Ecto neural progenitor cell (in vitro differentiated cells): ENCODE measurements at regions not wholly inside any gene's neighbourhood (a gene's known extent, or its start where the extent isn't known, plus 50 kb on each side); places are given as distances from the start of the nearest gene placed in this dataset.
"Not testable (repeated sequence)": the region's sequence is repeated elsewhere in the genome, so short reads cannot be mapped to it uniquely, and the experiment has no call there.

ENCODE experiments used
- DNase-seq: peaks from one replicate; pipeline ENCODE4 v3.0.0-alpha.2; 2018; ENCODE audit warnings: low spot score

GRCh38 chr3:32042867-32043266 is 61.3 kb downstream of the ZNF860 start:
- not testable (repeated sequence) for DNase-seq

- DNase-seq = peak; percentile 46
These were observed 61.1 kb upstream of the GPD1L start for GRCh38 chr3:32045091-32045915.

DNA sequence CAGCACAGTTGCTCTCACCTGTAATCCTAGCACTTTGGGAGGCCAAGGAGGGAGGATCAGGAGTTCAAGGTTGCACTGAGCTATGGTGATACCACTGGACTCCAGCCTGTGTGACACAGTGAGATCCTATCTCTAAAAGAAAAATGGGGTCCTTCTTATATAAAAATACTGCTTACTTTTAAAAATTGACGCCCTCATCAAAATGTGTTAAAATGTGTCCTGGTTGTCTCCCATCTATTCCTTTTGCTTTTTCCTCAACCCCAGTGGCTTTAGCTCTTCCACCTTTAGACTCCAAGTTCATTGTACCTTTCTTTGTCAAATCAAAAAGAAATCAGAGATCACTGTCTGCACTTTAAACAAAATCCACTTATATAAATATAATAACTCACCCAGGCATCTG is 60.3 kb upstream of the GPD1L start:
- no peak for DNase-seq

DNA sequence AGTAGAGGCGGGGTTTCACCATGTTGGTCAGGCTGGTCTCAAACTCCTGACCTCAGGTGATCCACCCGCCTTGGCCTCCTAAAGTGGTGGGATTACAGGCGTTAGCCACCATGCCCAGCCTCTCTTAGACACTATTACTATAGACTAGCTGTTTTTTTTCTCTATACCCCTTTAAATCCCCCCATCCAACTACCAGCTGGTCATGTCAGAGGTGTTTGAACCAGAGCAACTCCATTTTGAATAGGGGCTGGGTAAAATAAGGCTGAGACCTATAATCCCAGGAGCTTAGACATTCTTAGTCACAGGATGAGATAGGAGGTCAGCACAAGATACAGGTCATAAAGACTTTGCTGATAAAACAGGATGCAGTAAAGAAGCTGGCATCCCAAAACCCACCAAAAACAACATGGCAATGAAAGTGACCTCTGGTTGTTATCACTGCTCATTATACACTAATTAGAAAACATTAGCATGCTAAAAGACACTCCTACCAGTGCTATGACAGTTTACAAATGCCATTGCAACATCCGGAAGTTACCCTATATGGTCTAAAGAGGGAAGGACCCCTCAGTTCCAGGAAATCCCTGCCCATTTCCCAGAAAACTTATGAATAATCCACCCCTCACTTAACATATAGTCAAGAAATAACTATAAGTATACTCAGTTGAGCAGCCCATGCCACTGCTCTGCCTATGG is 57.8 kb upstream of the GPD1L start:
- no peak for DNase-seq

DNA sequence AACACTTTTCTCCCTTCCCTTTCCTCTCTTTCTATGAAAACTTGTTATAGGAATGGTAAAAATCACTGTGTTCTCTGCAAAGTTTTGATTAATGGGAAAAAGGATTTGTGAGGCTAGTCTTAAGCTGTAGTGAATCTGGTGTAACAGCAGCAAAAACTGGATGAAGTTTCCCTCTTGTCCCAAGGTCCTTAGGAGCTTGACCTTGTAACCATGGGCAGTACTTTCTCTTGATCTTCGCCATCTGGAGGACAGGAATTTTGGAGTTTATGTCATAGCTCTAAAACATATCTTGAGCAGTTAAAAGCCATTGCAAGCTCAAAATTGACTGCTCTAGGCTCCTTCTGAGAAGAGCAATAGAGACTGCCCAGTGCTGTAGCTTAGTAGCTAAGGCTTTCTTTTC is 56.5 kb upstream of the GPD1L start:
- no peak for DNase-seq

GRCh38 chr3:32052230-32052629 is 54.2 kb upstream of the GPD1L start:
- not testable (repeated sequence) for DNase-seq

DNA sequence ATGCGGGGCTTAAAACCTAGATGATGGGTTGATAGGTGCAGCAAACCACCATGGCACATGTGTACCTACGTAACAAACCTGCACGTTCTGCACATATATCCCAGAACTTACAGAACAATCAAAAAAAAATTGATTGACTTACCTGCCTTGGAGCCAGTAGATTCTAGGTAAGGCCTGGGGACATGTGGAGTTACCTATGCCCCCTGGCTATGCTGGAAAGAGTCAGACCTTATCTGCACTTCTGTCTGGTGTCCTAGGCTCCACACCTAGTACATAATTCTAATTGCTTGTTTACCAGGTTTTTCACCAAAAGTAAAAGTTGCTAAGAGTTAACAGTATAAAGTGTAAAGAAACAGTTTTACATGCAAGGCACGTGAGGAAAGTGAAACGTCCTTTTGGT is 53.6 kb upstream of the GPD1L start:
- not testable (repeated sequence) for DNase-seq

GRCh38 chr3:32056559-32057290 is 49.7 kb upstream of the GPD1L start:
- no peak for DNase-seq
